HFF-Myc (cell line): ENCODE measurements at regions not wholly inside any gene's neighbourhood (a gene's known extent, or its start where the extent isn't known, plus 50 kb on each side); places are given as distances from the start of the nearest gene placed in this dataset.

Experiments
- DNase-seq: peaks from one replicate; pipeline ENCODE4 v3.0.0-alpha.2; 2011; ENCODE audit warnings: low read depth; ENCODE audit errors: extremely low read depth
- H3K4me3 ChIP-seq: replicated peaks from 2 replicates; pipeline ENCODE4 v1.5.1; 2011; ENCODE audit warnings: low read depth, mild to moderate bottlenecking, control low read depth, low read length
- CTCF ChIP-seq: IDR thresholded peaks from 2 replicates; pipeline ENCODE4 v1.5.1; 2012; ENCODE audit warnings: mild to moderate bottlenecking, low read depth, low read length, control low read depth; ENCODE audit errors: missing control alignments

- TF ChIP-seq CTCF: no peak
- no peak for DNase-seq
- H3K4me3 ChIP-seq: no peak overlapping the region
These were observed 55.7 kb upstream of the OR5AN1 start for GRCh38 chr11:59302991-59303390.

- TF ChIP-seq CTCF: no peak
- DNase-seq: no peak
- no peak overlapping the region for H3K4me3 ChIP-seq
These were observed 63.3 kb upstream of the OR5AN1 start for GRCh38 chr11:59295435-59295834.

GRCh38 chr11:59292611-59293010, 66.1 kb upstream of the OR5AN1 start:
- no peak overlapping the region for H3K4me3 ChIP-seq
- no peak for TF ChIP-seq CTCF
- no peak for DNase-seq

- TF ChIP-seq CTCF: no peak
- no peak for DNase-seq
These were observed 67.5 kb upstream of the OR5AN1 start for GRCh38 chr11:59291228-59291627.

GRCh38 chr11:59289356-59290181, 69.1 kb upstream of the OR5AN1 start:
- no peak for TF ChIP-seq CTCF
- no peak overlapping the region for H3K4me3 ChIP-seq
- no peak for DNase-seq

More at GRCh38 chr11:59291228-59291627, 67.5 kb upstream of the OR5AN1 start:
- no peak overlapping the region for H3K4me3 ChIP-seq

GRCh38 chr11:59285716-59286260, 72.9 kb upstream of the OR5AN1 start:
- no peak for TF ChIP-seq CTCF
- no peak for DNase-seq

GRCh38 chr11:59284773-59285129, 72.0 kb upstream of the MPEG1 start:
- TF ChIP-seq CTCF: no peak
- no peak overlapping the region for H3K4me3 ChIP-seq
- DNase-seq: no peak

More at GRCh38 chr11:59285716-59286260, 72.9 kb upstream of the OR5AN1 start:
- H3K4me3 ChIP-seq: no peak overlapping the region
